ENCODE measurements at regions not wholly inside any gene's neighbourhood (a gene's known extent, or its start where the extent isn't known, plus 50 kb on each side); places are given as distances from the start of the nearest gene placed in this dataset.

- Histone ChIP-seq H3K36me3 (ENCODE audit: insufficient read depth, low read length) (no peaks in the 10 kb centered on the region), H3K4me3 (ENCODE audit: low read length, poor library complexity, severe bottlenecking) (no peak overlapping the region), H2AFZ (ENCODE audit: low read length) (no peak overlapping the region), H4K20me1 (ENCODE audit: insufficient read depth, low read length, poor library complexity, severe bottlenecking) (no peaks in the 10 kb centered on the region), H3K4me1 (ENCODE audit: insufficient read depth, low read length, poor library complexity, severe bottlenecking) (no peaks in the 10 kb centered on the region), H3K9me3 (ENCODE audit: insufficient read depth, low read depth, low read length) (no peaks in the 10 kb centered on the region), H3K9ac (ENCODE audit: low read depth, low read length, poor library complexity, severe bottlenecking) (no peak overlapping the region), H3K27me3 (ENCODE audit: insufficient read depth, low read length, poor library complexity, severe bottlenecking) (no peaks in the 10 kb centered on the region), H3K9me2 (replicated peaks; ENCODE audit: low read depth, low read length) (no peaks in the 10 kb centered on the region), H3K79me2 (ENCODE audit: insufficient read depth, low read length) (no peaks in the 10 kb centered on the region), H3F3A (ENCODE audit: low read depth) (no peaks in the 10 kb centered on the region), H3K4me2 (ENCODE audit: low read depth, low read length, poor library complexity, severe bottlenecking) (no peak overlapping the region)
- TF ChIP-seq EZH2phosphoT487 (IDR thresholded peaks at IDR 0.05; ENCODE audit: borderline replicate concordance) (no peak), CTCF (conservative IDR thresholded peaks at IDR 0.05; ENCODE audit: low read length) (no peak)
Observed at GRCh38 chr10:109200646-109201045, 722.7 kb downstream of the XPNPEP1 start.

- no peaks in the 10 kb centered on the region for H3F3A ChIP-seq (ENCODE audit: low read depth)
- no peaks in the 10 kb centered on the region for H3K4me1 ChIP-seq (ENCODE audit: insufficient read depth, low read length, poor library complexity, severe bottlenecking)
- H3K79me2 ChIP-seq (ENCODE audit: insufficient read depth, low read length) = no peaks in the 10 kb centered on the region
- H3K9me2 ChIP-seq (replicated peaks; ENCODE audit: low read depth, low read length) = no peaks in the 10 kb centered on the region
- H3K9me3 ChIP-seq (ENCODE audit: insufficient read depth, low read depth, low read length) = peaks cover 3% of the 10 kb centered on the region; the same call in 1 of the 2 replicates
- H4K20me1 ChIP-seq (ENCODE audit: insufficient read depth, low read length, poor library complexity, severe bottlenecking) = no peaks in the 10 kb centered on the region
- no peak overlapping the region for H2AFZ ChIP-seq (ENCODE audit: low read length)
- H3K4me3 ChIP-seq (ENCODE audit: low read length, poor library complexity, severe bottlenecking) = no peak overlapping the region
- no peak overlapping the region for H3K9ac ChIP-seq (ENCODE audit: low read depth, low read length, poor library complexity, severe bottlenecking)
- H3K36me3 ChIP-seq (ENCODE audit: insufficient read depth, low read length) = no peaks in the 10 kb centered on the region
- no peak for TF ChIP-seq EZH2phosphoT487 (IDR thresholded peaks at IDR 0.05; ENCODE audit: borderline replicate concordance)
- no peak for TF ChIP-seq CTCF (conservative IDR thresholded peaks at IDR 0.05; ENCODE audit: low read length)
- H3K27me3 ChIP-seq (ENCODE audit: insufficient read depth, low read length, poor library complexity, severe bottlenecking) = no peaks in the 10 kb centered on the region
- no peak overlapping the region for H3K4me2 ChIP-seq (ENCODE audit: low read depth, low read length, poor library complexity, severe bottlenecking)
Observed at GRCh38 chr10:109191823-109192222, 731.5 kb downstream of the XPNPEP1 start.

- Histone ChIP-seq H3K9me2 (replicated peaks; ENCODE audit: low read depth, low read length) (no peaks in the 10 kb centered on the region), H3K4me2 (ENCODE audit: low read depth, low read length, poor library complexity, severe bottlenecking) (no peak overlapping the region), H3K4me1 (ENCODE audit: insufficient read depth, low read length, poor library complexity, severe bottlenecking) (no peaks in the 10 kb centered on the region), H3K27me3 (ENCODE audit: insufficient read depth, low read length, poor library complexity, severe bottlenecking) (no peaks in the 10 kb centered on the region), H3K9ac (ENCODE audit: low read depth, low read length, poor library complexity, severe bottlenecking) (no peak overlapping the region), H4K20me1 (ENCODE audit: insufficient read depth, low read length, poor library complexity, severe bottlenecking) (no peaks in the 10 kb centered on the region), H2AFZ (ENCODE audit: low read length) (no peak overlapping the region), H3K9me3 (ENCODE audit: insufficient read depth, low read depth, low read length) (peaks cover 6% of the 10 kb centered on the region; the same call in 1 of the 2 replicates), H3K36me3 (ENCODE audit: insufficient read depth, low read length) (no peaks in the 10 kb centered on the region), H3K4me3 (ENCODE audit: low read length, poor library complexity, severe bottlenecking) (no peak overlapping the region), H3F3A (ENCODE audit: low read depth) (no peaks in the 10 kb centered on the region), H3K79me2 (ENCODE audit: insufficient read depth, low read length) (no peaks in the 10 kb centered on the region)
- TF ChIP-seq CTCF (conservative IDR thresholded peaks at IDR 0.05; ENCODE audit: low read length) = no peak
- TF ChIP-seq EZH2phosphoT487 (IDR thresholded peaks at IDR 0.05; ENCODE audit: borderline replicate concordance) = no peak
Observed at GRCh38 chr10:109191341-109191740, 732.0 kb downstream of the XPNPEP1 start.

Measured in Loucy (cell line).